Kidney epithelial cell (primary cell): ENCODE measurements at regions not wholly inside any gene's neighbourhood (a gene's known extent, or its start where the extent isn't known, plus 50 kb on each side); places are given as distances from the start of the nearest gene placed in this dataset.

ENCODE experiments used
- DNase-seq: peaks from one replicate; pipeline ENCODE4 v3.0.0-alpha.2; 2010; ENCODE audit warnings: low read depth
- H3K27me3 ChIP-seq: 2 replicates; pipeline ENCODE4 v1.6.0; 2011; ENCODE audit warnings: low read length; ENCODE audit not compliant: control insufficient read depth, insufficient read depth
- H3K36me3 ChIP-seq: 2 replicates; pipeline ENCODE4 v1.5.1; 2011; ENCODE audit warnings: low read length; ENCODE audit not compliant: control insufficient read depth, insufficient read depth
- H3K4me3 ChIP-seq: 2 replicates; pipeline ENCODE4 v1.5.1; 2011; ENCODE audit warnings: low read depth, mild to moderate bottlenecking, control low read depth, low read length
- CTCF ChIP-seq: IDR thresholded peaks from 2 replicates; pipeline ENCODE4 v1.5.1; 2011; ENCODE audit warnings: mild to moderate bottlenecking, moderate library complexity, low read length, control low read depth, inconsistent platforms; ENCODE audit not compliant: insufficient read depth, poor library complexity, severe bottlenecking

GRCh38 chr16:16909126-16909525 lies 530.2 kb downstream of the NPIPA7 start:
- no peaks in the 10 kb centered on the region for H3K27me3 ChIP-seq
- TF ChIP-seq CTCF: no peak
- no peak overlapping the region for H3K4me3 ChIP-seq
- H3K36me3 ChIP-seq: no peaks in the 10 kb centered on the region
- DNase-seq: no peak

GRCh38 chr16:16910666-16911065 lies 531.7 kb downstream of the NPIPA7 start:
- H3K36me3 ChIP-seq: no peaks in the 10 kb centered on the region
- DNase-seq: no peak
- no peaks in the 10 kb centered on the region for H3K27me3 ChIP-seq
- no peak overlapping the region for H3K4me3 ChIP-seq
- TF ChIP-seq CTCF: no peak

GRCh38 chr16:16915771-16916170 lies 536.8 kb downstream of the NPIPA7 start:
- H3K36me3 ChIP-seq: no peaks in the 10 kb centered on the region
- H3K27me3 ChIP-seq: no peaks in the 10 kb centered on the region
- TF ChIP-seq CTCF: no peak
- no peak overlapping the region for H3K4me3 ChIP-seq
- no peak for DNase-seq

GRCh38 chr16:16917191-16917785 lies 538.3 kb downstream of the NPIPA7 start:
- no peaks in the 10 kb centered on the region for H3K27me3 ChIP-seq
- TF ChIP-seq CTCF: no peak
- DNase-seq: no peak
- H3K4me3 ChIP-seq: no peak overlapping the region
- H3K36me3 ChIP-seq: no peaks in the 10 kb centered on the region

- no peak for DNase-seq
- no peak for TF ChIP-seq CTCF
- Histone ChIP-seq H3K27me3 (no peaks in the 10 kb centered on the region), H3K36me3 (no peaks in the 10 kb centered on the region), H3K4me3 (no peak overlapping the region)
Observed at GRCh38 chr16:16923479-16923878, 544.5 kb downstream of the NPIPA7 start.

GRCh38 chr16:16924613-16925012 lies 545.7 kb downstream of the NPIPA7 start:
- Histone ChIP-seq H3K27me3 (no peaks in the 10 kb centered on the region), H3K36me3 (no peaks in the 10 kb centered on the region), H3K4me3 (no peak overlapping the region)
- no peak for DNase-seq
- no peak for TF ChIP-seq CTCF
